GM23338 (cell line): ENCODE measurements at regions not wholly inside any gene's neighbourhood (a gene's known extent, or its start where the extent isn't known, plus 50 kb on each side); places are given as distances from the start of the nearest gene placed in this dataset.

Experiments used
- ATAC-seq: fragments of 200-7000 bp; cut with Tn5 transposase; 3 replicates; pipeline ENCODE4 v1.9.1; 2020
- DNase-seq: peaks from one replicate; pipeline ENCODE4 v3.0.0-alpha.2; 2015; ENCODE audit warnings: low spot score
- H2AFZ ChIP-seq: fragments of 200-600 bp; sonication (generic); 2 replicates; pipeline ENCODE4 v1.8.0; 2016; ENCODE audit warnings: antibody characterized with exemption, mild to moderate bottlenecking, moderate library complexity
- H3F3A ChIP-seq: fragments of 200-600 bp; sonication (generic); replicated peaks from 2 replicates; pipeline ENCODE4 v1.8.0; 2017; ENCODE audit warnings: antibody characterized with exemption, mixed run types, low read depth
- H3K27ac ChIP-seq: fragments of 200-600 bp; sonication (generic); 2 replicates; pipeline ENCODE4 v1.6.1; 2016; ENCODE audit warnings: low read depth
- H3K27me3 ChIP-seq: fragments of 200-600 bp; sonication (generic); 2 replicates; pipeline ENCODE4 v1.8.0; 2016; ENCODE audit warnings: mild to moderate bottlenecking, mixed run types, moderate library complexity; ENCODE audit not compliant: insufficient read depth
- H3K36me3 ChIP-seq: fragments of 200-600 bp; sonication (generic); 2 replicates; pipeline ENCODE4 v1.8.0; 2016; ENCODE audit warnings: mild to moderate bottlenecking; ENCODE audit not compliant: insufficient read depth
- H3K4me1 ChIP-seq: fragments of 200-600 bp; sonication (generic); 2 replicates; pipeline ENCODE4 v1.8.0; 2016; ENCODE audit warnings: mild to moderate bottlenecking, moderate library complexity; ENCODE audit not compliant: insufficient read depth
- H3K4me2 ChIP-seq: fragments of 200-600 bp; sonication (generic); 2 replicates; pipeline ENCODE4 v1.7.1; 2017; ENCODE audit warnings: mixed run types
- H3K4me3 ChIP-seq: fragments of 200-600 bp; sonication (generic); 2 replicates; pipeline ENCODE4 v1.6.1; 2016; ENCODE audit warnings: mixed run types
- H3K79me2 ChIP-seq: fragments of 200-600 bp; sonication (generic); replicated peaks from 2 replicates; pipeline ENCODE4 v1.8.0; 2017; ENCODE audit warnings: mild to moderate bottlenecking; ENCODE audit not compliant: insufficient read depth
- H3K9me2 ChIP-seq: fragments of 200-600 bp; sonication (generic); 2 replicates; pipeline ENCODE4 v1.8.0; 2017; ENCODE audit not compliant: insufficient read depth
- H4K20me1 ChIP-seq: fragments of 200-600 bp; sonication (generic); replicated peaks from 2 replicates; pipeline ENCODE4 v1.8.0; 2017; ENCODE audit warnings: mild to moderate bottlenecking; ENCODE audit not compliant: insufficient read depth
- H3K27ac Mint-ChIP-seq: 2 replicates; pipeline ENCODE4 v1.8.0; 2020; ENCODE audit warnings: inconsistent platforms, mild to moderate bottlenecking, moderate library complexity, mixed read lengths
- H3K27me3 Mint-ChIP-seq: 3 replicates; pipeline ENCODE4 v1.8.0; 2022; ENCODE audit warnings: low read depth, mild to moderate bottlenecking, moderate library complexity, mixed read lengths, inconsistent platforms; ENCODE audit not compliant: insufficient read depth, poor library complexity
- H3K36me3 Mint-ChIP-seq: 3 replicates; pipeline ENCODE4 v1.8.0; 2021; ENCODE audit warnings: low read depth, mild to moderate bottlenecking, inconsistent platforms, moderate library complexity, mixed read lengths
- H3K4me1 Mint-ChIP-seq: 3 replicates; pipeline ENCODE4 v1.8.0; 2020; ENCODE audit warnings: mild to moderate bottlenecking, inconsistent platforms, mixed read lengths
- H3K4me3 Mint-ChIP-seq: 3 replicates; pipeline ENCODE4 v1.8.0; 2021; ENCODE audit warnings: moderate library complexity, mild to moderate bottlenecking, inconsistent platforms, mixed read lengths
- H3K9me3 Mint-ChIP-seq: 3 replicates; pipeline ENCODE4 v1.8.0; 2020; ENCODE audit warnings: moderate library complexity, mild to moderate bottlenecking, inconsistent platforms, mixed read lengths
- CREB1 ChIP-seq: fragments of 250-450 bp; sonication (Bioruptor Pico); IDR thresholded peaks from 2 replicates; pipeline ENCODE4 v1.5.0; 2020; ENCODE audit warnings: low read depth, mild to moderate bottlenecking, moderate library complexity
- EZH2 ChIP-seq: fragments of 200-600 bp; sonication (generic); IDR thresholded peaks from one replicate; pipeline ENCODE4 v1.8.0; 2017; ENCODE audit warnings: antibody characterized with exemption, mild to moderate bottlenecking, low read depth; ENCODE audit not compliant: unreplicated experiment
- EZH2phosphoT487 ChIP-seq: fragments of 200-600 bp; sonication (generic); IDR thresholded peaks from one replicate; pipeline ENCODE4 v1.8.1; 2018; ENCODE audit warnings: antibody characterized with exemption; ENCODE audit not compliant: unreplicated experiment
- JUNB ChIP-seq: IDR thresholded peaks from one replicate; pipeline ENCODE4 v1.6.1; 2016; ENCODE audit warnings: antibody characterized with exemption; ENCODE audit not compliant: unreplicated experiment
- POLR2AphosphoS5 ChIP-seq: IDR thresholded peaks from 2 replicates; pipeline ENCODE4 v1.6.1; 2016; ENCODE audit warnings: antibody characterized with exemption, low read depth
- STAT1 ChIP-seq: IDR thresholded peaks from one replicate; pipeline ENCODE4 v1.6.1; 2016; ENCODE audit warnings: antibody characterized with exemption; ENCODE audit not compliant: unreplicated experiment
- ZNF114 ChIP-seq: fragments of 250-450 bp; sonication (Bioruptor Pico); IDR thresholded peaks from 2 replicates; pipeline ENCODE4 v1.5.0; 2020; ENCODE audit warnings: mild to moderate bottlenecking, moderate library complexity
- TF ChIP-seq, protein P1 (sequence below), 2 experiments: fragments of 200-600 bp in 1 of 2; sonication (generic) in 1 of 2; conservative IDR thresholded peaks; 2 replicates each; pipeline versions ENCODE4 v1.5.1 to v1.6.1; 2016 to 2017; ENCODE audit warnings: antibody characterized with exemption in 2 of 2, low read depth in 2 of 2, mild to moderate bottlenecking in 2 of 2, moderate library complexity in 1 of 2
- TF ChIP-seq, protein P2 (sequence below): IDR thresholded peaks from 2 replicates; pipeline ENCODE4 v1.6.1; 2016; ENCODE audit warnings: antibody characterized with exemption
- TF ChIP-seq, protein P3 (sequence below): fragments of 250-450 bp; sonication (Bioruptor Pico); IDR thresholded peaks from 2 replicates; pipeline ENCODE4 v1.5.0; 2020; ENCODE audit warnings: mild to moderate bottlenecking, moderate library complexity

DNA sequence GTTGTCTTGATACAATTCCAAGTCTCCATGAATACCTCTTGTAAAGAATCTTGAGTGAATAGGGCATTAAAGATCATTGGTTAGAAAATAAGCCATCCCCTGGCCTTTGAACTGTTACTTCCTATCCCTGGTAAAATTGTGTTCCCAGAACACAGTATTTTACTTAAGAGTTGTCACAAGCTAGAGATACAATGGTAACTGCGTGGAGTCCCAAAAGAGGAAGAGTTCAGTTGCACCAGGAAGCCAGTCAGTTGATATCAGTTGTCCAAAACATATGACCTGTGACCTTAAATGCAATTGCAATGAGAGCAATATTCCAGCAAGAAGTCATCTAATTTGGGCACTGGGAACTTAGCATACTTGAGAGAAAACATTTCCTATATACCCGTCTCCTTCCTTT is 117.3 kb downstream of the NEDD1 start:
- Histone ChIP-seq H3K27me3 (no peaks in the 10 kb centered on the region), H3K9me2 (peaks cover 15% of the 10 kb centered on the region; the same call in 1 of the 2 replicates), H3K79me2 (no peaks in the 10 kb centered on the region), H3K4me2 (no peak overlapping the region), H3K27ac (no peak overlapping the region), H3K4me1 (peaks cover 5% of the 10 kb centered on the region), H4K20me1 (no peaks in the 10 kb centered on the region), H2AFZ (no peak overlapping the region), H3F3A (no peaks in the 10 kb centered on the region), H3K4me3 (no peak overlapping the region), H3K36me3 (no peaks in the 10 kb centered on the region)
- DNase-seq (no peak), ATAC-seq (no peak)
- H3K9me3 Mint-ChIP-seq = no peaks in the 10 kb centered on the region
- no peak overlapping the region for H3K27ac Mint-ChIP-seq
- H3K27me3 Mint-ChIP-seq = no peaks in the 10 kb centered on the region
- no peak overlapping the region for H3K4me3 Mint-ChIP-seq
- H3K4me1 Mint-ChIP-seq = peaks cover 5% of the 10 kb centered on the region; the same call in 2 of the 3 replicates
- TF ChIP-seq ZNF114 (CRISPR knock-in tag) = no peak
- H3K36me3 Mint-ChIP-seq = peaks cover 5% of the 10 kb centered on the region

- Histone ChIP-seq H3K4me3 (no peak overlapping the region), H3K36me3 (no peaks in the 10 kb centered on the region), H2AFZ (peak overlapping the region; percentile 52; the same call in 1 of the 2 replicates), H3K9me2 (peaks cover 15% of the 10 kb centered on the region; the same call in 1 of the 2 replicates), H3K79me2 (no peaks in the 10 kb centered on the region), H4K20me1 (no peaks in the 10 kb centered on the region), H3K27ac (no peak overlapping the region), H3K27me3 (no peaks in the 10 kb centered on the region), H3F3A (no peaks in the 10 kb centered on the region), H3K4me1 (peaks cover 5% of the 10 kb centered on the region), H3K4me2 (no peak overlapping the region; the same call in 1 of the 2 replicates)
- H3K27ac Mint-ChIP-seq = peak overlapping the region; percentile 64; the same call in 1 of the 2 replicates
- ATAC-seq (no peak), DNase-seq (no peak)
- H3K4me1 Mint-ChIP-seq = peaks cover 5% of the 10 kb centered on the region; the same call in 2 of the 3 replicates
- peaks cover 9% of the 10 kb centered on the region for H3K36me3 Mint-ChIP-seq
- H3K9me3 Mint-ChIP-seq = no peaks in the 10 kb centered on the region
- H3K27me3 Mint-ChIP-seq = no peaks in the 10 kb centered on the region
- H3K4me3 Mint-ChIP-seq = no peak overlapping the region
- TF ChIP-seq CREB1 (CRISPR knock-in tag) = no peak
- TF ChIP-seq, protein P1, sequence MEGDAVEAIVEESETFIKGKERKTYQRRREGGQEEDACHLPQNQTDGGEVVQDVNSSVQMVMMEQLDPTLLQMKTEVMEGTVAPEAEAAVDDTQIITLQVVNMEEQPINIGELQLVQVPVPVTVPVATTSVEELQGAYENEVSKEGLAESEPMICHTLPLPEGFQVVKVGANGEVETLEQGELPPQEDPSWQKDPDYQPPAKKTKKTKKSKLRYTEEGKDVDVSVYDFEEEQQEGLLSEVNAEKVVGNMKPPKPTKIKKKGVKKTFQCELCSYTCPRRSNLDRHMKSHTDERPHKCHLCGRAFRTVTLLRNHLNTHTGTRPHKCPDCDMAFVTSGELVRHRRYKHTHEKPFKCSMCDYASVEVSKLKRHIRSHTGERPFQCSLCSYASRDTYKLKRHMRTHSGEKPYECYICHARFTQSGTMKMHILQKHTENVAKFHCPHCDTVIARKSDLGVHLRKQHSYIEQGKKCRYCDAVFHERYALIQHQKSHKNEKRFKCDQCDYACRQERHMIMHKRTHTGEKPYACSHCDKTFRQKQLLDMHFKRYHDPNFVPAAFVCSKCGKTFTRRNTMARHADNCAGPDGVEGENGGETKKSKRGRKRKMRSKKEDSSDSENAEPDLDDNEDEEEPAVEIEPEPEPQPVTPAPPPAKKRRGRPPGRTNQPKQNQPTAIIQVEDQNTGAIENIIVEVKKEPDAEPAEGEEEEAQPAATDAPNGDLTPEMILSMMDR (conservative IDR thresholded peaks at IDR 0.05; ENCODE audit: low read depth in 2 of 2) = no peak
- TF ChIP-seq POLR2AphosphoS5 = no peak
- no peak for TF ChIP-seq STAT1
- TF ChIP-seq ZNF114 (CRISPR knock-in tag) = no peak
- TF ChIP-seq, protein P2, sequence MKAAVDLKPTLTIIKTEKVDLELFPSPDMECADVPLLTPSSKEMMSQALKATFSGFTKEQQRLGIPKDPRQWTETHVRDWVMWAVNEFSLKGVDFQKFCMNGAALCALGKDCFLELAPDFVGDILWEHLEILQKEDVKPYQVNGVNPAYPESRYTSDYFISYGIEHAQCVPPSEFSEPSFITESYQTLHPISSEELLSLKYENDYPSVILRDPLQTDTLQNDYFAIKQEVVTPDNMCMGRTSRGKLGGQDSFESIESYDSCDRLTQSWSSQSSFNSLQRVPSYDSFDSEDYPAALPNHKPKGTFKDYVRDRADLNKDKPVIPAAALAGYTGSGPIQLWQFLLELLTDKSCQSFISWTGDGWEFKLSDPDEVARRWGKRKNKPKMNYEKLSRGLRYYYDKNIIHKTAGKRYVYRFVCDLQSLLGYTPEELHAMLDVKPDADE = no peak
- no peak for TF ChIP-seq JUNB
- no peak for TF ChIP-seq EZH2phosphoT487
- TF ChIP-seq, protein P3, sequence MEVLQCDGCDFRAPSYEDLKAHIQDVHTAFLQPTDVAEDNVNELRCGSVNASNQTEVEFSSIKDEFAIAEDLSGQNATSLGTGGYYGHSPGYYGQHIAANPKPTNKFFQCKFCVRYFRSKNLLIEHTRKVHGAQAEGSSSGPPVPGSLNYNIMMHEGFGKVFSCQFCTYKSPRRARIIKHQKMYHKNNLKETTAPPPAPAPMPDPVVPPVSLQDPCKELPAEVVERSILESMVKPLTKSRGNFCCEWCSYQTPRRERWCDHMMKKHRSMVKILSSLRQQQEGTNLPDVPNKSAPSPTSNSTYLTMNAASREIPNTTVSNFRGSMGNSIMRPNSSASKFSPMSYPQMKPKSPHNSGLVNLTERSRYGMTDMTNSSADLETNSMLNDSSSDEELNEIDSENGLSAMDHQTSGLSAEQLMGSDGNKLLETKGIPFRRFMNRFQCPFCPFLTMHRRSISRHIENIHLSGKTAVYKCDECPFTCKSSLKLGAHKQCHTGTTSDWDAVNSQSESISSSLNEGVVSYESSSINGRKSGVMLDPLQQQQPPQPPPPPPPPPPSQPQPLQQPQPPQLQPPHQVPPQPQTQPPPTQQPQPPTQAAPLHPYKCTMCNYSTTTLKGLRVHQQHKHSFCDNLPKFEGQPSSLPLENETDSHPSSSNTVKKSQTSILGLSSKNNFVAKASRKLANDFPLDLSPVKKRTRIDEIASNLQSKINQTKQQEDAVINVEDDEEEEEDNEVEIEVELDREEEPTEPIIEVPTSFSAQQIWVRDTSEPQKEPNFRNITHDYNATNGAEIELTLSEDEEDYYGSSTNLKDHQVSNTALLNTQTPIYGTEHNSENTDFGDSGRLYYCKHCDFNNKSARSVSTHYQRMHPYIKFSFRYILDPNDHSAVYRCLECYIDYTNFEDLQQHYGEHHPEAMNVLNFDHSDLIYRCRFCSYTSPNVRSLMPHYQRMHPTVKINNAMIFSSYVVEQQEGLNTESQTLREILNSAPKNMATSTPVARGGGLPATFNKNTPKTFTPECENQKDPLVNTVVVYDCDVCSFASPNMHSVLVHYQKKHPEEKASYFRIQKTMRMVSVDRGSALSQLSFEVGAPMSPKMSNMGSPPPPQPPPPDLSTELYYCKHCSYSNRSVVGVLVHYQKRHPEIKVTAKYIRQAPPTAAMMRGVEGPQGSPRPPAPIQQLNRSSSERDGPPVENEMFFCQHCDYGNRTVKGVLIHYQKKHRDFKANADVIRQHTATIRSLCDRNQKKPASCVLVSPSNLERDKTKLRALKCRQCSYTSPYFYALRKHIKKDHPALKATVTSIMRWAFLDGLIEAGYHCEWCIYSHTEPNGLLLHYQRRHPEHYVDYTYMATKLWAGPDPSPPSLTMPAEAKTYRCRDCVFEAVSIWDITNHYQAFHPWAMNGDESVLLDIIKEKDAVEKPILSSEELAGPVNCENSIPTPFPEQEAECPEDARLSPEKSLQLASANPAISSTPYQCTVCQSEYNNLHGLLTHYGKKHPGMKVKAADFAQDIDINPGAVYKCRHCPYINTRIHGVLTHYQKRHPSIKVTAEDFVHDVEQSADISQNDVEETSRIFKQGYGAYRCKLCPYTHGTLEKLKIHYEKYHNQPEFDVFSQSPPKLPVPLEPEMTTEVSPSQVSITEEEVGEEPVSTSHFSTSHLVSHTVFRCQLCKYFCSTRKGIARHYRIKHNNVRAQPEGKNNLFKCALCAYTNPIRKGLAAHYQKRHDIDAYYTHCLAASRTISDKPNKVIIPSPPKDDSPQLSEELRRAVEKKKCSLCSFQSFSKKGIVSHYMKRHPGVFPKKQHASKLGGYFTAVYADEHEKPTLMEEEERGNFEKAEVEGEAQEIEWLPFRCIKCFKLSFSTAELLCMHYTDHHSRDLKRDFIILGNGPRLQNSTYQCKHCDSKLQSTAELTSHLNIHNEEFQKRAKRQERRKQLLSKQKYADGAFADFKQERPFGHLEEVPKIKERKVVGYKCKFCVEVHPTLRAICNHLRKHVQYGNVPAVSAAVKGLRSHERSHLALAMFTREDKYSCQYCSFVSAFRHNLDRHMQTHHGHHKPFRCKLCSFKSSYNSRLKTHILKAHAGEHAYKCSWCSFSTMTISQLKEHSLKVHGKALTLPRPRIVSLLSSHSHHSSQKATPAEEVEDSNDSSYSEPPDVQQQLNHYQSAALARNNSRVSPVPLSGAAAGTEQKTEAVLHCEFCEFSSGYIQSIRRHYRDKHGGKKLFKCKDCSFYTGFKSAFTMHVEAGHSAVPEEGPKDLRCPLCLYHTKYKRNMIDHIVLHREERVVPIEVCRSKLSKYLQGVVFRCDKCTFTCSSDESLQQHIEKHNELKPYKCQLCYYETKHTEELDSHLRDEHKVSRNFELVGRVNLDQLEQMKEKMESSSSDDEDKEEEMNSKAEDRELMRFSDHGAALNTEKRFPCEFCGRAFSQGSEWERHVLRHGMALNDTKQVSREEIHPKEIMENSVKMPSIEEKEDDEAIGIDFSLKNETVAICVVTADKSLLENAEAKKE (CRISPR knock-in tag) = no peak
- no peak for TF ChIP-seq EZH2
Measured at GRCh38 chr12:97026901-97027300, 119.8 kb downstream of the NEDD1 start.
